Pons (tissue), 1 donor: ENCODE measurements at regions not wholly inside any gene's neighbourhood (a gene's known extent, or its start where the extent isn't known, plus 50 kb on each side); places are given as distances from the start of the nearest gene placed in this dataset.
"Not testable (repeated sequence)": the region's sequence is repeated elsewhere in the genome, so short reads cannot be mapped to it uniquely, and the experiment has no call there.

ENCODE experiments used
- DNase-seq: peaks from one replicate; pipeline ENCODE4 v3.0.0-alpha.2; 2016; ENCODE audit warnings: low spot score

GRCh38 chr12:131391399-131391798, 319.5 kb upstream of the SFSWAP start:
- no peak for DNase-seq

GRCh38 chr12:131394752-131395151, 316.1 kb upstream of the SFSWAP start:
- not testable (repeated sequence) for DNase-seq

DNA sequence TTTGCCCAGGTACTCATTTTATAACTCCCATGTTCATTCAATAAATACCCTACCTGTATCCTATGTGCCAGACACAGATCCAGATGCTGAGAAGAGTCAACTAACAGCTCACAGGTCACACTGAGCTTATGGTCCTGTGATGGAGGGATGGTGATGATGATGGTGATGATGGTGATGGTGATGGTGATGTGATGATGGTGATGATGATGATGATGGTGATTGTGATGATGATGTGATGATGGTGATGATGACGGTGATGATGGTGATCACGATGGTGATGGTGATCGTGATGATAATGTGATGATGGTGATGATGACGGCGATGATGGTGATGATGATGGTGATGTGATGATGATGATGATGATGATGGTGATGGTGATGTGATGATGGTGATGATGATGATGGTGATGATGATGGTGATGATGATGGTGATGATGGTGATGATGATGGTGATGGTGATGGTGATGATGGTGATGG, 315.6 kb upstream of the SFSWAP start:
- DNase-seq, result not testable (repeated sequence)

DNA sequence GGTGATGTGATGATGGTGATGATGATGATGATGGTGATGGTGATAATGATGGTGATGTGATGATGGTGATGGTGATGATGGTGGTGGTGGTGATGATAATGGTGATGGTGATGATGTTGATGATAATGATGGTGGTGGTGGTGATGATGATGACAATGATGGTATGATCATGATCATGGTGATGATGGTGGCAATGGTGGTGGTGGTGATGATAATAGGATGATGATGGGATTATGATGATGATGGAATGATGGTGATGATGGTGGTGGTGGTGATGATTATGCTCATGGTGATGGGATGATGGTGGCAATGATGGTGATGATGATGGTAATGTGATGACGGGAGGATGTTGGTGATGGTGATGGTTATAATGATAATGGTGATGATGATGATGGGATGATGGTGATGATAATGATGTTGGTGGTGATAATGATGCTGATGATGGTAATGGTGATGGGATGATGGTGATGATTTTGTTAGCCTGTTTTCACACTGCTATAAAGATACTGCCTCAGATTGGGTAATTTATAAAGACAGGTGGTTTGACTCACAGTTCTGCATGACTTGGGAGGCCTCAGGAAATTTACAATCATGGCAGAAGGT, 314.8 kb upstream of the SFSWAP start:
- no peak for DNase-seq

DNA sequence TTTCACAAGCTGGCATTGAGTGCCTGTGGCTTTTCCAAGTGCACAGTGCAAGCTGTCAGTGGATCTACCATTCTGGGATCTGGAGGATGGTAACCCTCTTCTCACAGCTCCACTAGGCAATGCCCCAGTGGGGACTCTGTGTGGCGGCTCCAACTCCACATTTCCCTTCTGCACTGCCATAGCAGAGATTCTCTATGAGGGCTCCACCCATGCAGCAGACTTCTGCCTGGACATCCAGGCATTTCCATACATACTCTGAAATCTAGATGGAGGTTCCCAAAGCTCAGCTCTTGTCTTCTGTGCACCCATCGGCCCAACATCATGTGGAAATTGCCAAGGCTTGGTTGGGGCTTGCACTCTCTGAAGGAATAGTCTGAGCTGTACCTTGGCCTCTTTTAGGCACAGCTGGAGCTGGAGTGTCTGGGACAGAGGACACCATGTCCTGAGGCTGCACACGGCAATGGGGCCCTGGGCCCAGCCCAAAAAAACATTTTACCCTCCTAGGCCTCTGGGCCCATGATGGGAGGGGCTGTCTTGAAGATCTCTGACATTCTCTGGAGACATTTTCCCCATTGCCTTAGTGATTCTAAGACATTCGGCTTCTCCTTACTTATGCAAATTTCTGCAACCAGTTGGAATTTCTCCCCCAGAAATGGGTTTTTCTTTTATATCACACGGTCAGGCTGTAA, 313.3 kb upstream of the SFSWAP start:
- DNase-seq, result no peak

- no peak for DNase-seq
Observed at GRCh38 chr12:131399000-131399399, 311.9 kb upstream of the SFSWAP start.

GRCh38 chr12:131400668-131401294, 310.1 kb upstream of the SFSWAP start:
- not testable (repeated sequence) for DNase-seq

- DNase-seq, result not testable (repeated sequence)
Observed at GRCh38 chr12:131401907-131402633, 308.8 kb upstream of the SFSWAP start.

DNA sequence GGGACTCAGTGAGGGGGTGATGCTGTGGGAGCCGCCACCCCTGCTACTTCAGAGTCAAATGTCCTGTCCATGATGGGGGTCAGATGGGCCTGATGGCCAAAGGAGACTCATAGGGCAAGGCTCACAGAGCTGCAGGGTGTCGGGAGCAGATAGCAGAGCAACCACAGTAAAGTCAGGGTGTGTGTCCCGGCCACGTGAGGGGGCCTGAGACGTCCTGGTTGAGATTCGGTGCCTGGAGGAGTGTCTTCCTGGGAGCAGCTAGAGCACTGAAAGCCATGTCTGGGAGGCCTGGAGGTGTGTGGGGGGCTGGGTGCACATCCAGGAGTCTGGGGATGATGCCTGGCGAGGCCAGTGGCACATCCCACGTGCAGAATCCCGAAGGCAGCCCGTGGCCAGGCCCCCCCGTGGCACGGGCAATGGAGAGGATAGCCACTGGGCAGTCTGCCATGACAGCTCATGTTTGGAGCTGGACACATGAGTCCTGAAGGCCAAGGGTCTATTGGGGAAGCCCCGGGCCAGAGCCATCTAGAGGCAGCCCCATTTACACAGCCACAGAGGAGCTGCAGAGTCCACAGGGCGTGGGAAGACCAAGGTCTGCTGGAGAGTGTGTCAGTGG, 308.0 kb upstream of the SFSWAP start:
- DNase-seq, result no peak

GRCh38 chr12:131403676-131404075, 307.2 kb upstream of the SFSWAP start:
- DNase-seq, result no peak

DNA sequence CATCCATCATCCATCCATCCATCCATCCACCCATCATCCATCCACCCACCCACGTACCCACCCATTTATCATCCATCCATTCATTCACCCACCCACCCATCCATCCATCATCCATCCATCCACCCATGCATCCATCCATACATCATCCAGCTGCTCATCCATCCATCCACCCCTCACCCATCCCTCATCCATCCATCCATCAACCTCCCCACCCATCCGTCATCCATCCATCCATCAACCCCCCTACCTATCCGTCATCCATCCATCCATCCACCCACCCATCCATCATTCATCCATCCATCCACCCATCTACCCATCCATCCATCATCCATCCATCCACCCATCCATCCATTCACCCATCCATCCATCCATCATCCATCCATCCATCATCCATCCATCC, 306.2 kb upstream of the SFSWAP start:
- no peak for DNase-seq

- DNase-seq, result no peak
Observed at GRCh38 chr12:131407221-131408035, 303.5 kb upstream of the SFSWAP start.

GRCh38 chr12:131408036-131408365, 302.9 kb upstream of the SFSWAP start:
- DNase-seq, result no peak

DNA sequence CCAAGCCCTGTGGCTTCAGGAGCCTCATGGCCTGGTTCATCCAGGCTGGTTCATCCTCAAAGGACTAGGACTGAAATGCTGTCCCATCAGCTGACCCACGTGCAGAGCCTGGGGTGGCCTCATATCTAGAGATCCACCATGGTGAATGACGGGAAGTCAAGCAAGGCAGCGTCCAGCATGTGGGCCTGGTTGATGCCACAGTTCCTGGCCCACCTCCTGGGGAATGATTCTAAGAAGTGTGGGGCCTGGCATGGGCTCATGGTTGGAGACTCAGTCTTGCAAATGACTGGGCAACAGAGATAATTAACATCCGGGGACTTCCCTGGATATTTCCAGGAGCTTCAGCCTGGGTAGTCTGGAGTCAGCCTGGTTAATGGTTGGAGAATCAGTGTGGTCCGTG, 302.4 kb upstream of the SFSWAP start:
- DNase-seq, result no peak

DNA sequence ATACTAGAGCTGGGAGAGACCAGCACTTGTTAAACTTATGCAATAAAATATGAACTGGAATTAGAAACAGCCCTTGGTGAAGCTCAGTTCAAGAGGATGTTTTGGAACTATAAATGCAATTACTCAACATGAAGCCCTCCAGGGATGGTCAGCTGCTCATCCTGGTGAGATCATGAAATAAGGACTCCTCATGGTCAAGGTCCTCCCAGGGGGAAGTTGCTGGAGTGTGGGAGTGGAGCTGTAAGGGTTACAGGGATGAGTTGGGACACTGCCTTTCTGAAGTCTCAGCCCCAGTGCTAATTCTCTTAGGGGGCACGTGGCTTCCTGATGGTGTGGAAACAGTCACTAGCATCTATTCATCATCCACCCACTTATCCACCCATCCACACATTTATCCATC, 301.7 kb upstream of the SFSWAP start:
- DNase-seq, result no peak

GRCh38 chr12:131411827-131412226, 299.1 kb upstream of the SFSWAP start:
- DNase-seq, result not testable (repeated sequence)

DNA sequence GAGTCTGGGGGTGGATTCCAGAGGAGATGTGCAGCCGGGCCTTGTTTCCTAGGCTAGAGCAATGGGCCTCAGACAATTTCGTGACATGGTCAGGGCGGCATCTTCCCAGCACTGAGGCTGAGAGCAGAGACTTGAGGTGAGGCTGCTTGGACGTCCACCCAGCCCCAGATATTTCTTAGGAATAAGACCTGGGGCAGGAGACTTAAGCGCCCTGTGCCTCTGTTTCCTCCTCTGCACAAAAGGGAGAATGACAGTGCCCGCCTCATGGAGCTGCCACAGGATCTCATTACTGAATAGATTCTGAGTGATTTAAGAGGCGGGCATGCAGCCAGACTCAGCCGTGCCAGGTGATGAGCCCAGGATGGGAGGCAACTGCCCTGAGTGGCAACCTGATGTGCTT, 297.9 kb upstream of the SFSWAP start:
- DNase-seq, result no peak

GRCh38 chr12:131413471-131413870, 297.4 kb upstream of the SFSWAP start:
- DNase-seq, result no peak

- not testable (repeated sequence) for DNase-seq
Observed at GRCh38 chr12:131414155-131414922, 296.6 kb upstream of the SFSWAP start.

DNA sequence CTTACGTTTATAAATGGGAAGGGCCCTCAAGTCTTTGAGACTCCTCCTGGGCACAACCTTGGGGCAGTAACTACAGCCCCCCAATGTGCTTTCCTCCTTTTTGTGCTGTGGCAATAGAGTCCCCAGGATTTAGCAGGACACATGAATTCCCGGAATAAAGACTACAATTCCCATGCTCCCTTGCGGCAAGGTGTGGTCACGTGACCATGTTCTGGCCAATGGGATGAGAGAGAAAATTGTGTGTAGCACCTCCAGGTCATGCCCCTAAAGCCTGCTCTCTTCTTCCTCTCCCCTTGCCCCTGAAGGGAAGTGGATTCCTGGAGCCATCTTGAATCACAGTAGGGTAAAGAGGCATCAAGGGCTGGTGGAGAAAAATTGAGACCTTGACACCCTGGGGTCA, 295.1 kb upstream of the SFSWAP start:
- no peak for DNase-seq

GRCh38 chr12:131418121-131418520, 292.8 kb upstream of the SFSWAP start:
- DNase-seq, result no peak
